ENCODE measurements at regions not wholly inside any gene's neighbourhood (a gene's known extent, or its start where the extent isn't known, plus 50 kb on each side); places are given as distances from the start of the nearest gene placed in this dataset.

DNA sequence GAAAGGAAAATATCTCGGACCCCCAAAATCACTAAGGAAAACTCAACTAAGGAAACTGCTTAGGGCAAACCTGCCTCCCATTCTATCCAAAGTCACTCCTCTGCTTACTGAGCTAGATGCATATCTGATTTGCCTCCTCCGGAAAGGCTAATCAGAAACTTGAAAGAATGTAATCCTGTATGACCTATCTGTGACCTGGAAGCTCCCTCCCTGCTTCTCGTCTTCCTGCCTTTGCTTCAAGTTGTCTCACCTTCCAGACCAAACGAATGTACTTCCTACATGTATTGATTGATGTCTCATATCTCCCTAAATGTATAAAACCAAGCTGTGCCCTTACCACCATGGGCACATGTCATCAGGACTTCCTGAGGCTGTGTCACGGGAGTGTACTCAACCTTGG, 58.1 kb upstream of the SEC61G start:
- TF ChIP-seq, protein P1, sequence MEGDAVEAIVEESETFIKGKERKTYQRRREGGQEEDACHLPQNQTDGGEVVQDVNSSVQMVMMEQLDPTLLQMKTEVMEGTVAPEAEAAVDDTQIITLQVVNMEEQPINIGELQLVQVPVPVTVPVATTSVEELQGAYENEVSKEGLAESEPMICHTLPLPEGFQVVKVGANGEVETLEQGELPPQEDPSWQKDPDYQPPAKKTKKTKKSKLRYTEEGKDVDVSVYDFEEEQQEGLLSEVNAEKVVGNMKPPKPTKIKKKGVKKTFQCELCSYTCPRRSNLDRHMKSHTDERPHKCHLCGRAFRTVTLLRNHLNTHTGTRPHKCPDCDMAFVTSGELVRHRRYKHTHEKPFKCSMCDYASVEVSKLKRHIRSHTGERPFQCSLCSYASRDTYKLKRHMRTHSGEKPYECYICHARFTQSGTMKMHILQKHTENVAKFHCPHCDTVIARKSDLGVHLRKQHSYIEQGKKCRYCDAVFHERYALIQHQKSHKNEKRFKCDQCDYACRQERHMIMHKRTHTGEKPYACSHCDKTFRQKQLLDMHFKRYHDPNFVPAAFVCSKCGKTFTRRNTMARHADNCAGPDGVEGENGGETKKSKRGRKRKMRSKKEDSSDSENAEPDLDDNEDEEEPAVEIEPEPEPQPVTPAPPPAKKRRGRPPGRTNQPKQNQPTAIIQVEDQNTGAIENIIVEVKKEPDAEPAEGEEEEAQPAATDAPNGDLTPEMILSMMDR (IDR thresholded peaks at IDR 0.05; ENCODE audit: low read length) = no peak
- no peak for TF ChIP-seq EZH2 (IDR thresholded peaks at IDR 0.05; ENCODE audit: borderline replicate concordance, low read length)

All from OCI-LY1 (cell line).